Spleen (tissue), 7 donors: ENCODE measurements at regions not wholly inside any gene's neighbourhood (a gene's known extent, or its start where the extent isn't known, plus 50 kb on each side); places are given as distances from the start of the nearest gene placed in this dataset.

Source experiments
- CTCF ChIP-seq, 11 experiments: fragments of 200-600 bp in 7 of 11; fragments of 450-650 bp in 4 of 11; sonication (generic) in 4 of 11; IDR thresholded peaks in 8 of 11; conservative IDR thresholded peaks in 3 of 11; 1 replicate in 7 of 11; 2 replicates in 4 of 11; pipeline versions ENCODE4 v1.4.0 to v1.8.0; 2016 to 2021; ENCODE audit warnings: antibody characterized with exemption in 11 of 11, inconsistent platforms in 4 of 11, mild to moderate bottlenecking in 1 of 11
- POLR2A ChIP-seq, 3 donors: fragments of 450-650 bp; IDR thresholded peaks; one replicate each; pipeline ENCODE4 v1.5.1; 2017; ENCODE audit warnings: antibody characterized with exemption in 3 of 3, mild to moderate bottlenecking in 1 of 3
- POLR2AphosphoS5 ChIP-seq, 3 donors: sonication (generic); formaldehyde crosslinking; IDR thresholded peaks; one replicate each; pipeline ENCODE4 v1.5.1; 2017; ENCODE audit warnings: antibody characterized with exemption in 3 of 3
- donor health status: DM: no; HTN: no; CAD: no; lungs with moderate emphysema.
- donor health status: DM: no; HTN: no; CAD: no.
- donor health status: DM: no; HTN: no; CAD: no.

GRCh38 chr6:151154418-151154817 is 85.3 kb upstream of the AKAP12 start:
- TF ChIP-seq CTCF (IDR thresholded peaks at IDR 0.05 in 8 of 11, conservative IDR thresholded peaks at IDR 0.05 in 3 of 11) (no peak), POLR2AphosphoS5 (IDR thresholded peaks at IDR 0.05) (no peak), POLR2A (IDR thresholded peaks at IDR 0.05) (no peak)
